GM23338 (cell line): ENCODE measurements at regions not wholly inside any gene's neighbourhood (a gene's known extent, or its start where the extent isn't known, plus 50 kb on each side); places are given as distances from the start of the nearest gene placed in this dataset.

ENCODE experiments used
- JUNB ChIP-seq: IDR thresholded peaks from one replicate; pipeline ENCODE4 v1.6.1; 2016; ENCODE audit warnings: antibody characterized with exemption; ENCODE audit not compliant: unreplicated experiment
- TF ChIP-seq, protein P1 (sequence below), 2 experiments: fragments of 200-600 bp in 1 of 2; sonication (generic) in 1 of 2; conservative IDR thresholded peaks; 2 replicates each; pipeline versions ENCODE4 v1.5.1 to v1.6.1; 2016 to 2017; ENCODE audit warnings: antibody characterized with exemption in 2 of 2, low read depth in 2 of 2, mild to moderate bottlenecking in 2 of 2, moderate library complexity in 1 of 2

DNA sequence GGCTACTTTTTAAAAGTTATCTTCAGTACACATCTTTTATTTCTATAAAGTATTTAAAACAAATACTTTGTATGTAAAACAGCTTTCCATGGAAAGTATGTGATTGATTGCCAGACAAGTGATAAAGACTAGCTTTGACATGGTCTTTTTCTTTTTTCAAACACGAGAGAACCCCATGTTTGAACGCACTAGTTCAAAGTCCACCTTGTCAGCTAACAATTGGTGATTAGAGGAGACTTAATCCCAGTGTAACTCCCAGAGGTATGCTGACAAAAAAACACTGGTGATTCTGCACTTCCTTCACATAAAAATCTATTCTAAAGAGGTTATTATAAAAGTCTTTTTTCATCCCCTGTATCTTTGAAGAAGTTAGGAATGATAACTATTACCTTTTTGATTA, 438.1 kb downstream of the GJA1 start:
- TF ChIP-seq, protein P1, sequence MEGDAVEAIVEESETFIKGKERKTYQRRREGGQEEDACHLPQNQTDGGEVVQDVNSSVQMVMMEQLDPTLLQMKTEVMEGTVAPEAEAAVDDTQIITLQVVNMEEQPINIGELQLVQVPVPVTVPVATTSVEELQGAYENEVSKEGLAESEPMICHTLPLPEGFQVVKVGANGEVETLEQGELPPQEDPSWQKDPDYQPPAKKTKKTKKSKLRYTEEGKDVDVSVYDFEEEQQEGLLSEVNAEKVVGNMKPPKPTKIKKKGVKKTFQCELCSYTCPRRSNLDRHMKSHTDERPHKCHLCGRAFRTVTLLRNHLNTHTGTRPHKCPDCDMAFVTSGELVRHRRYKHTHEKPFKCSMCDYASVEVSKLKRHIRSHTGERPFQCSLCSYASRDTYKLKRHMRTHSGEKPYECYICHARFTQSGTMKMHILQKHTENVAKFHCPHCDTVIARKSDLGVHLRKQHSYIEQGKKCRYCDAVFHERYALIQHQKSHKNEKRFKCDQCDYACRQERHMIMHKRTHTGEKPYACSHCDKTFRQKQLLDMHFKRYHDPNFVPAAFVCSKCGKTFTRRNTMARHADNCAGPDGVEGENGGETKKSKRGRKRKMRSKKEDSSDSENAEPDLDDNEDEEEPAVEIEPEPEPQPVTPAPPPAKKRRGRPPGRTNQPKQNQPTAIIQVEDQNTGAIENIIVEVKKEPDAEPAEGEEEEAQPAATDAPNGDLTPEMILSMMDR (conservative IDR thresholded peaks at IDR 0.05; ENCODE audit: low read depth in 2 of 2): no peak
- no peak for TF ChIP-seq JUNB
